HCT116 (cell line): ENCODE measurements at regions not wholly inside any gene's neighbourhood (a gene's known extent, or its start where the extent isn't known, plus 50 kb on each side); places are given as distances from the start of the nearest gene placed in this dataset.

Source experiments
- ATAC-seq: fragments of 200-7000 bp; cut with Tn5 transposase; 2 replicates; pipeline ENCODE4 v1.9.1; 2020; ENCODE audit warnings: mild to moderate bottlenecking, moderate library complexity
- BruUV-seq: library from RNA; stranded (reverse); fragments of 400-500 nt; replicated peaks from 2 replicates; lab custom pipeline; 2021; lab: Mats Ljungman, UMichigan
- CTCF ChIA-PET: fragments of 300-600 bp; sonication (Branson Sonifier 250); formaldehyde crosslinking; loops from one replicate; lab custom pipeline; 2021; ENCODE audit warnings: antibody characterized with exemption; lab: Charles Lee
- POLR2A ChIA-PET: fragments of 300-600, 350-600 bp; sonication (Branson Sonifier 250); formaldehyde crosslinking; loops from one replicate; lab custom pipeline; 2021; ENCODE audit warnings: antibody characterized with exemption; lab: Charles Lee
- RAD21 ChIA-PET, 2 experiments: fragments of 300-600 bp; sonication (Branson Sonifier 250); formaldehyde crosslinking; loops; one replicate each; lab custom pipeline; 2023; ENCODE audit warnings: low total read pairs in 2 of 2; ENCODE audit not compliant: uncharacterized antibody in 2 of 2, unreplicated experiment in 2 of 2, low non-redundant PET in 1 of 2; lab: Charles Lee
- DNase-seq: peaks from one replicate; pipeline ENCODE4 v3.0.0-alpha.2; 2010; ENCODE audit warnings: low read depth, low spot score
- H2AFZ ChIP-seq: fragments of 200-600 bp; shearing (Covaris generic), sonication (generic); 2 replicates; pipeline ENCODE4 v1.6.1; 2017; ENCODE audit warnings: low read depth, mixed run types, mixed read lengths, antibody characterized with exemption, low read length; ENCODE audit not compliant: poor library complexity, severe bottlenecking
- H3K27ac ChIP-seq: 2 replicates; pipeline ENCODE4 v1.5.1; 2012; ENCODE audit warnings: low read depth, low read length
- H3K27me3 ChIP-seq: fragments of 200-600 bp; sonication (generic); 2 replicates; pipeline ENCODE4 v1.6.1; 2016; ENCODE audit warnings: mixed run types, low read length, mixed read lengths; ENCODE audit not compliant: insufficient read depth
- H3K36me3 ChIP-seq, 2 experiments: fragments of 200-500 bp in 1 of 2; fragments of 200-600 bp in 1 of 2; sonication (Bioruptor generic) in 1 of 2; sonication (generic) in 1 of 2; 2 replicates each; pipeline versions ENCODE4 v1.5.1 to v1.6.1; 2014 to 2016; ENCODE audit warnings: low read length in 2 of 2, inconsistent platforms in 1 of 2, mixed read lengths in 1 of 2, mixed run types in 1 of 2; ENCODE audit not compliant: insufficient read depth in 2 of 2, control insufficient read depth in 1 of 2
- H3K4me1 ChIP-seq, 2 experiments: fragments of 200-600 bp in 1 of 2; sonication (generic) in 1 of 2; 2 replicates each; pipeline versions ENCODE4 v1.5.1 to v1.6.1; 2012 to 2017; ENCODE audit warnings: low read length in 2 of 2, inconsistent platforms in 1 of 2, mild to moderate bottlenecking in 1 of 2, mixed read lengths in 1 of 2, mixed run types in 1 of 2, moderate library complexity in 1 of 2; ENCODE audit not compliant: insufficient read depth in 2 of 2, control insufficient read depth in 1 of 2
- H3K4me2 ChIP-seq: fragments of 200-600 bp; sonication (generic); 2 replicates; pipeline ENCODE4 v1.6.1; 2017; ENCODE audit warnings: mixed run types, low read length, mixed read lengths
- H3K4me3 ChIP-seq, 2 experiments: fragments of 200-600 bp in 1 of 2; sonication (generic) in 1 of 2; replicated peaks in 1 of 2; 2 replicates each; pipeline ENCODE4 v1.5.1; 2011 to 2016; ENCODE audit warnings: low read length in 2 of 2, control low read depth in 1 of 2, low read depth in 1 of 2, mild to moderate bottlenecking in 1 of 2, mixed read lengths in 1 of 2, mixed run types in 1 of 2
- H3K79me2 ChIP-seq: fragments of 200-600 bp; sonication (generic); 2 replicates; pipeline ENCODE4 v1.6.1; 2017; ENCODE audit warnings: mild to moderate bottlenecking, mixed run types, low read length, moderate library complexity, mixed read lengths; ENCODE audit not compliant: insufficient read depth
- H3K9ac ChIP-seq: fragments of 200-600 bp; sonication (generic); 2 replicates; pipeline ENCODE4 v1.6.1; 2016; ENCODE audit warnings: low read length, mixed read lengths
- H3K9me2 ChIP-seq: fragments of 200-600 bp; sonication (generic), shearing (Covaris generic); 2 replicates; pipeline ENCODE4 v1.6.1; 2017; ENCODE audit warnings: mixed run types, mild to moderate bottlenecking, moderate library complexity; ENCODE audit not compliant: insufficient read depth
- H3K9me3 ChIP-seq, 2 experiments: fragments of 200-500 bp in 1 of 2; fragments of 200-600 bp in 1 of 2; sonication (Bioruptor generic) in 1 of 2; sonication (generic) in 1 of 2; 2 replicates each; pipeline ENCODE4 v1.6.1; 2014 to 2017; ENCODE audit warnings: low read length in 2 of 2, mixed read lengths in 2 of 2, inconsistent platforms in 1 of 2, low read depth in 1 of 2, mild to moderate bottlenecking in 1 of 2, mixed run types in 1 of 2, moderate library complexity in 1 of 2; ENCODE audit not compliant: control insufficient read depth in 1 of 2, insufficient read depth in 1 of 2
- H4K20me1 ChIP-seq: fragments of 200-600 bp; sonication (generic), shearing (Covaris generic); 2 replicates; pipeline ENCODE4 v1.6.1; 2017; ENCODE audit warnings: mixed run types, mild to moderate bottlenecking, moderate library complexity; ENCODE audit not compliant: insufficient read depth
- ATF3 ChIP-seq: IDR thresholded peaks from 2 replicates; pipeline ENCODE4 v1.6.1; 2012
- CBX3 ChIP-seq: IDR thresholded peaks from 2 replicates; pipeline ENCODE4 v1.6.1; 2012; ENCODE audit warnings: low read depth
- CEBPB ChIP-seq: IDR thresholded peaks from 2 replicates; pipeline ENCODE4 v1.6.1; 2012; ENCODE audit warnings: low read depth
- EGR1 ChIP-seq: IDR thresholded peaks from 2 replicates; pipeline ENCODE4 v1.6.1; 2012; ENCODE audit warnings: low read depth
- ELF1 ChIP-seq: IDR thresholded peaks from 2 replicates; pipeline ENCODE4 v1.6.1; 2012; ENCODE audit warnings: low read depth, borderline replicate concordance
- EZH2 ChIP-seq: fragments of 200-600 bp; sonication (generic); IDR thresholded peaks from 2 replicates; pipeline ENCODE4 v1.6.1; 2017; ENCODE audit warnings: antibody characterized with exemption, mixed run types
- EZH2phosphoT487 ChIP-seq: fragments of 200-600 bp; IDR thresholded peaks from 2 replicates; pipeline ENCODE4 v1.6.1; 2018; ENCODE audit warnings: antibody characterized with exemption, borderline replicate concordance
- FOSL1 ChIP-seq: IDR thresholded peaks from 2 replicates; pipeline ENCODE4 v1.6.1; 2012; ENCODE audit warnings: low read depth
- JUND ChIP-seq: IDR thresholded peaks from 2 replicates; pipeline ENCODE4 v1.6.1; 2012
- MAX ChIP-seq: IDR thresholded peaks from 2 replicates; pipeline ENCODE4 v1.6.1; 2012
- POLR2A ChIP-seq: IDR thresholded peaks from 2 replicates; pipeline ENCODE4 v1.7.0; 2011; ENCODE audit warnings: borderline replicate concordance; ENCODE audit not compliant: insufficient read depth, insufficient read length; ENCODE audit errors: extremely low read depth
- RAD21 ChIP-seq: IDR thresholded peaks from 2 replicates; pipeline ENCODE4 v1.6.1; 2012; ENCODE audit warnings: low read depth, mild to moderate bottlenecking
- SIN3A ChIP-seq: IDR thresholded peaks from 2 replicates; pipeline ENCODE4 v1.6.1; 2012; ENCODE audit warnings: low read depth
- SP1 ChIP-seq: IDR thresholded peaks from 2 replicates; pipeline ENCODE4 v1.6.1; 2012; ENCODE audit warnings: low read depth
- SRF ChIP-seq: IDR thresholded peaks from 2 replicates; pipeline ENCODE4 v1.6.1; 2012; ENCODE audit warnings: low read depth
- TCF7L2 ChIP-seq: IDR thresholded peaks from 2 replicates; pipeline ENCODE4 v1.7.0; 2011; ENCODE audit warnings: borderline replicate concordance, inconsistent platforms; ENCODE audit not compliant: insufficient read depth, insufficient read length; ENCODE audit errors: extremely low read depth
- YY1 ChIP-seq: IDR thresholded peaks from 2 replicates; pipeline ENCODE4 v1.6.1; 2011; ENCODE audit warnings: low read length, low read depth, moderate library complexity, mild to moderate bottlenecking; ENCODE audit not compliant: insufficient replicate concordance; ENCODE audit errors: extremely low read depth
- intact Hi-C: fragments of 100-400 bp; cut with micrococcal nuclease; formaldehyde crosslinking; loops from 2 replicates; pipeline ENCODE4 v1.10.0; 2022
- TF ChIP-seq, protein P1 (sequence below): IDR thresholded peaks from 2 replicates; pipeline ENCODE4 v1.6.1; 2012; ENCODE audit warnings: low read depth

DNA sequence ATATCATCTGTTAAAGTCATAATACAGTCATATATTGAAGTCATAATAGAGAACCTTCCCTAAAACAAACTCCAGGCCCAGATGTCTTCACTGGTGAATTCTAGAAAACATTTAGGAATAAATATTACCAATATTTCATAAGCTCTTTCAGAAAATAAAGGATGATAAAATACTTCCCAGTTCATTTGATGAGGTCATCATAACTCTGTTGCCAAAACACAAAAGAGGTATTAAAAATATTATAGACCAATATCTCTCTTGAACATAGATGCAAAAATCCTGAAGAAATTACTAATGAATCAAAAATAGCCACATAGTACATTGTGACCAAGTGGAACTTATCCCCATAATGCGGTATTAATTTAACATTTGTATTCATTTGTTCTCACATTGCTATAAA lies 132.4 kb upstream of the ZP4 start:
- intact Hi-C loops: no loop called here
- no peak overlapping the region for H3K4me3 ChIP-seq
- no TSS peak for BruUV-seq
- H3K4me2 ChIP-seq: no peak overlapping the region
- H3K36me3 ChIP-seq: no peaks in the 10 kb centered on the region
- no peaks in the 10 kb centered on the region for H3K79me2 ChIP-seq
- no peak overlapping the region for H3K27ac ChIP-seq
- ChIA-PET CTCF (no interaction called here), RAD21 (no interaction called here)
- H3K9me2 ChIP-seq: no peaks in the 10 kb centered on the region
- TF ChIP-seq CBX3 (no peak), POLR2A (no peak), EGR1 (no peak), ATF3 (no peak), TCF7L2 (no peak), JUND (no peak), EZH2 (no peak), SIN3A (no peak), MAX (no peak), ELF1 (no peak), RAD21 (no peak), SP1 (no peak), YY1 (no peak), CEBPB (no peak), EZH2phosphoT487 (no peak), SRF (no peak), FOSL1 (no peak)
- TF ChIP-seq, protein P1, sequence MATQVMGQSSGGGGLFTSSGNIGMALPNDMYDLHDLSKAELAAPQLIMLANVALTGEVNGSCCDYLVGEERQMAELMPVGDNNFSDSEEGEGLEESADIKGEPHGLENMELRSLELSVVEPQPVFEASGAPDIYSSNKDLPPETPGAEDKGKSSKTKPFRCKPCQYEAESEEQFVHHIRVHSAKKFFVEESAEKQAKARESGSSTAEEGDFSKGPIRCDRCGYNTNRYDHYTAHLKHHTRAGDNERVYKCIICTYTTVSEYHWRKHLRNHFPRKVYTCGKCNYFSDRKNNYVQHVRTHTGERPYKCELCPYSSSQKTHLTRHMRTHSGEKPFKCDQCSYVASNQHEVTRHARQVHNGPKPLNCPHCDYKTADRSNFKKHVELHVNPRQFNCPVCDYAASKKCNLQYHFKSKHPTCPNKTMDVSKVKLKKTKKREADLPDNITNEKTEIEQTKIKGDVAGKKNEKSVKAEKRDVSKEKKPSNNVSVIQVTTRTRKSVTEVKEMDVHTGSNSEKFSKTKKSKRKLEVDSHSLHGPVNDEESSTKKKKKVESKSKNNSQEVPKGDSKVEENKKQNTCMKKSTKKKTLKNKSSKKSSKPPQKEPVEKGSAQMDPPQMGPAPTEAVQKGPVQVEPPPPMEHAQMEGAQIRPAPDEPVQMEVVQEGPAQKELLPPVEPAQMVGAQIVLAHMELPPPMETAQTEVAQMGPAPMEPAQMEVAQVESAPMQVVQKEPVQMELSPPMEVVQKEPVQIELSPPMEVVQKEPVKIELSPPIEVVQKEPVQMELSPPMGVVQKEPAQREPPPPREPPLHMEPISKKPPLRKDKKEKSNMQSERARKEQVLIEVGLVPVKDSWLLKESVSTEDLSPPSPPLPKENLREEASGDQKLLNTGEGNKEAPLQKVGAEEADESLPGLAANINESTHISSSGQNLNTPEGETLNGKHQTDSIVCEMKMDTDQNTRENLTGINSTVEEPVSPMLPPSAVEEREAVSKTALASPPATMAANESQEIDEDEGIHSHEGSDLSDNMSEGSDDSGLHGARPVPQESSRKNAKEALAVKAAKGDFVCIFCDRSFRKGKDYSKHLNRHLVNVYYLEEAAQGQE: no peak
- TF ChIP-seq, all 23 proteins: peak for 0
- no peaks in the 10 kb centered on the region for H4K20me1 ChIP-seq
- H3K27me3 ChIP-seq: no peaks in the 10 kb centered on the region
- ATAC-seq: no peak
- no peaks in the 10 kb centered on the region for H3K4me1 ChIP-seq
- H2AFZ ChIP-seq: no peak overlapping the region
- POLR2A ChIA-PET: no interaction called here
- H3K9ac ChIP-seq: no peak overlapping the region
- peaks cover 13 to 15% of the 10 kb centered on the region in 2 experiments; a peak in 2 of 4 replicates for H3K9me3 ChIP-seq
- DNase-seq: no peak
